Osteoblast (primary cell): ENCODE measurements at regions not wholly inside any gene's neighbourhood (a gene's known extent, or its start where the extent isn't known, plus 50 kb on each side); places are given as distances from the start of the nearest gene placed in this dataset.

ENCODE experiments used
- DNase-seq: peaks from one replicate; pipeline ENCODE4 v3.0.0; 2011; ENCODE audit warnings: low spot score, mixed read lengths; ENCODE audit not compliant: insufficient read length; ENCODE audit errors: missing footprints
- H2AFZ ChIP-seq: 2 replicates; pipeline ENCODE4 v1.6.0; 2011; ENCODE audit warnings: mild to moderate bottlenecking, low read length
- H3K27ac ChIP-seq: 2 replicates; pipeline ENCODE4 v1.5.1; 2011; ENCODE audit warnings: mild to moderate bottlenecking, low read depth, low read length, moderate library complexity
- H3K27me3 ChIP-seq: 2 replicates; pipeline ENCODE4 v1.6.0; 2012; ENCODE audit warnings: mild to moderate bottlenecking, control low read depth, inconsistent platforms, low read length, moderate library complexity; ENCODE audit not compliant: insufficient read depth
- H3K36me3 ChIP-seq: 2 replicates; pipeline ENCODE4 v1.5.1; 2011; ENCODE audit warnings: mild to moderate bottlenecking, low read length, control low read depth, moderate library complexity; ENCODE audit not compliant: insufficient read depth
- H3K4me1 ChIP-seq: 2 replicates; pipeline ENCODE4 v1.5.1; 2011; ENCODE audit warnings: mild to moderate bottlenecking, low read length, control low read depth, moderate library complexity; ENCODE audit not compliant: insufficient read depth
- H3K4me2 ChIP-seq: 2 replicates; pipeline ENCODE4 v1.6.0; 2011; ENCODE audit warnings: mild to moderate bottlenecking, low read length; ENCODE audit not compliant: insufficient read depth
- H3K4me3 ChIP-seq: fragments of 200-600 bp; sonication (generic); 3 replicates; pipeline ENCODE4 v1.5.1; 2012; ENCODE audit warnings: mild to moderate bottlenecking, low read length, inconsistent platforms; ENCODE audit not compliant: insufficient read depth
- H3K79me2 ChIP-seq: 2 replicates; pipeline ENCODE4 v1.6.0; 2012; ENCODE audit warnings: mild to moderate bottlenecking, low read length, control low read depth, inconsistent platforms; ENCODE audit not compliant: insufficient read depth
- H3K9me3 ChIP-seq: 2 replicates; pipeline ENCODE4 v1.5.1; 2011; ENCODE audit warnings: low read depth, low read length, control low read depth
- H4K20me1 ChIP-seq: 2 replicates; pipeline ENCODE4 v1.6.0; 2012; ENCODE audit warnings: mild to moderate bottlenecking, low read length, control low read depth; ENCODE audit not compliant: insufficient read depth
- CTCF ChIP-seq: IDR thresholded peaks from 2 replicates; pipeline ENCODE4 v1.5.1; 2011; ENCODE audit warnings: mild to moderate bottlenecking, low read depth, low read length, moderate library complexity; ENCODE audit errors: extremely low read depth

- no peaks in the 10 kb centered on the region for H3K27me3 ChIP-seq
- TF ChIP-seq CTCF = no peak
- no peaks in the 10 kb centered on the region for H3K4me1 ChIP-seq
- peaks cover 2% of the 10 kb centered on the region for H3K9me3 ChIP-seq
- no peaks in the 10 kb centered on the region for H3K36me3 ChIP-seq
- no peaks in the 10 kb centered on the region for H4K20me1 ChIP-seq
- no peak overlapping the region for H2AFZ ChIP-seq
- DNase-seq = no peak
- H3K27ac ChIP-seq = no peak overlapping the region
- H3K79me2 ChIP-seq = no peaks in the 10 kb centered on the region
- no peak overlapping the region for H3K4me3 ChIP-seq
- no peak overlapping the region for H3K4me2 ChIP-seq
Measured at GRCh38 chr21:20661745-20662422, 336.3 kb upstream of the NCAM2 start.

- Histone ChIP-seq H3K79me2 (no peaks in the 10 kb centered on the region), H4K20me1 (no peaks in the 10 kb centered on the region), H3K27ac (no peak overlapping the region), H2AFZ (no peak overlapping the region), H3K4me2 (no peak overlapping the region), H3K36me3 (no peaks in the 10 kb centered on the region), H3K4me3 (no peak overlapping the region), H3K27me3 (no peaks in the 10 kb centered on the region), H3K9me3 (peaks cover 2% of the 10 kb centered on the region), H3K4me1 (no peaks in the 10 kb centered on the region)
- no peak for DNase-seq
- no peak for TF ChIP-seq CTCF
Measured at GRCh38 chr21:20662514-20662913, 335.7 kb upstream of the NCAM2 start.

- Histone ChIP-seq H4K20me1 (no peaks in the 10 kb centered on the region), H3K27ac (no peak overlapping the region), H3K4me2 (no peak overlapping the region), H2AFZ (no peak overlapping the region), H3K9me3 (peaks cover 3% of the 10 kb centered on the region), H3K4me3 (no peak overlapping the region), H3K36me3 (no peaks in the 10 kb centered on the region), H3K79me2 (no peaks in the 10 kb centered on the region), H3K4me1 (no peaks in the 10 kb centered on the region), H3K27me3 (no peaks in the 10 kb centered on the region)
- DNase-seq = no peak
- TF ChIP-seq CTCF = no peak
Measured at GRCh38 chr21:20667931-20668330, 330.3 kb upstream of the NCAM2 start.

GRCh38 chr21:20685475-20685874, 312.7 kb upstream of the NCAM2 start:
- Histone ChIP-seq H3K79me2 (no peaks in the 10 kb centered on the region), H2AFZ (no peak overlapping the region), H3K4me1 (no peaks in the 10 kb centered on the region), H3K27me3 (no peaks in the 10 kb centered on the region), H3K27ac (no peak overlapping the region), H3K4me3 (no peak overlapping the region), H3K9me3 (no peaks in the 10 kb centered on the region), H3K4me2 (no peak overlapping the region), H3K36me3 (no peaks in the 10 kb centered on the region), H4K20me1 (no peaks in the 10 kb centered on the region)
- no peak for DNase-seq
- TF ChIP-seq CTCF = no peak
